PC-9 (cell line): ENCODE measurements at regions not wholly inside any gene's neighbourhood (a gene's known extent, or its start where the extent isn't known, plus 50 kb on each side); places are given as distances from the start of the nearest gene placed in this dataset.

ENCODE experiments used
- BruUV-seq: library from RNA; stranded (reverse); fragments of 400-500 nt; replicated peaks from 2 replicates; lab custom pipeline; 2021; lab: Mats Ljungman, UMichigan
- CTCF ChIA-PET: fragments of 300-600 bp; sonication (Branson Sonifier 250); formaldehyde crosslinking; loops from one replicate; lab custom pipeline; 2022; ENCODE audit warnings: antibody characterized with exemption; lab: Charles Lee
- POLR2A ChIA-PET: fragments of 300-600 bp; sonication (Branson Sonifier 250); formaldehyde crosslinking; loops from one replicate; lab custom pipeline; 2022; ENCODE audit warnings: antibody characterized with exemption; ENCODE audit not compliant: unreplicated experiment; lab: Charles Lee
- DNase-seq, 2 experiments: peaks; one replicate each; pipeline versions ENCODE4 v3.0.0 to v3.0.0-alpha.2; 2015 to 2022; ENCODE audit warnings: mixed read lengths in 1 of 2
- H2AFZ ChIP-seq: fragments of 200-600 bp; sonication (generic); 2 replicates; pipeline ENCODE4 v1.8.1; 2017; ENCODE audit warnings: antibody characterized with exemption
- H3F3A ChIP-seq: fragments of 200-600 bp; sonication (generic); 2 replicates; pipeline ENCODE4 v1.8.1; 2017; ENCODE audit warnings: antibody characterized with exemption, mild to moderate bottlenecking, low read depth; ENCODE audit not compliant: insufficient read depth
- H3K27ac ChIP-seq: fragments of 200-600 bp; sonication (generic); 2 replicates; pipeline ENCODE4 v1.6.1; 2016; ENCODE audit warnings: mixed run types
- H3K27me3 ChIP-seq: fragments of 200-600 bp; sonication (generic); 2 replicates; pipeline ENCODE4 v1.6.1; 2016; ENCODE audit warnings: low read depth, mixed run types; ENCODE audit not compliant: insufficient read depth
- H3K36me3 ChIP-seq: fragments of 200-600 bp; sonication (generic); 2 replicates; pipeline ENCODE4 v1.6.1; 2016; ENCODE audit warnings: low read depth, mixed run types
- H3K4me1 ChIP-seq: fragments of 200-600 bp; sonication (generic); replicated peaks from 2 replicates; pipeline ENCODE4 v1.6.1; 2016; ENCODE audit warnings: mixed run types; ENCODE audit not compliant: insufficient read depth
- H3K4me2 ChIP-seq: fragments of 200-600 bp; sonication (generic); 2 replicates; pipeline ENCODE4 v1.6.1; 2017; ENCODE audit warnings: mixed run types
- H3K4me3 ChIP-seq: fragments of 200-600 bp; sonication (generic); 2 replicates; pipeline ENCODE4 v1.6.1; 2016; ENCODE audit warnings: mixed run types
- H3K79me2 ChIP-seq: fragments of 200-600 bp; sonication (generic); 2 replicates; pipeline ENCODE4 v1.6.1; 2017; ENCODE audit warnings: low read depth, mixed run types
- H3K9me2 ChIP-seq: fragments of 200-600 bp; sonication (generic); 2 replicates; pipeline ENCODE4 v1.8.1; 2017; ENCODE audit warnings: mild to moderate bottlenecking; ENCODE audit not compliant: insufficient read depth
- H3K9me3 ChIP-seq: fragments of 200-600 bp; sonication (generic); 2 replicates; pipeline ENCODE4 v1.8.1; 2016; ENCODE audit warnings: low read depth; ENCODE audit not compliant: insufficient read depth
- H4K20me1 ChIP-seq: fragments of 200-600 bp; sonication (generic); 2 replicates; pipeline ENCODE4 v1.8.1; 2017; ENCODE audit not compliant: insufficient read depth
- CTCF ChIP-seq: fragments of 200-600 bp; sonication (generic); conservative IDR thresholded peaks from 2 replicates; pipeline ENCODE4 v1.6.1; 2017; ENCODE audit warnings: mixed run types, antibody characterized with exemption, mild to moderate bottlenecking, moderate library complexity
- EZH2 ChIP-seq: fragments of 200-600 bp; sonication (generic); IDR thresholded peaks from 2 replicates; pipeline ENCODE4 v1.8.0; 2017; ENCODE audit warnings: antibody characterized with exemption, low read depth
- intact Hi-C: fragments of 100-400 bp; cut with micrococcal nuclease; formaldehyde crosslinking; loops from one replicate; pipeline ENCODE4 v1.10.0; 2022; ENCODE audit not compliant: unreplicated experiment

- no TSS peak for BruUV-seq
- no peak for DNase-seq
- H3K4me3 ChIP-seq = no peak overlapping the region
- H3K9me2 ChIP-seq = no peaks in the 10 kb centered on the region
- ChIA-PET CTCF (no interaction called here), POLR2A (no interaction called here)
- H3K36me3 ChIP-seq = no peaks in the 10 kb centered on the region
- H3K9me3 ChIP-seq = no peaks in the 10 kb centered on the region
- peaks cover 26% of the 10 kb centered on the region for H3K4me1 ChIP-seq
- no peaks in the 10 kb centered on the region for H3K27me3 ChIP-seq
- intact Hi-C loops = no loop called here
- no peak overlapping the region for H3K27ac ChIP-seq
- no peaks in the 10 kb centered on the region for H4K20me1 ChIP-seq
- H2AFZ ChIP-seq = no peak overlapping the region
- H3K4me2 ChIP-seq = no peak overlapping the region
- no peaks in the 10 kb centered on the region for H3K79me2 ChIP-seq
- peaks cover 17% of the 10 kb centered on the region for H3F3A ChIP-seq
- TF ChIP-seq EZH2 (no peak), CTCF (no peak)
Observed at GRCh38 chr15:66925721-66926120, 139.7 kb upstream of the SMAD3 start.

GRCh38 chr15:66927201-66928077 lies 138.0 kb upstream of the SMAD3 start:
- H3K27me3 ChIP-seq = no peaks in the 10 kb centered on the region
- H3K36me3 ChIP-seq = no peaks in the 10 kb centered on the region
- no peak overlapping the region for H3K4me3 ChIP-seq
- TF ChIP-seq EZH2 (no peak), CTCF (no peak)
- H4K20me1 ChIP-seq = no peaks in the 10 kb centered on the region
- POLR2A ChIA-PET = no interaction called here
- no peak overlapping the region for H3K4me2 ChIP-seq
- intact Hi-C loops = no loop called here
- CTCF ChIA-PET = interaction anchor here (0.6 kb wide), 1 partner anchor 309 kb away, joined by 4 read pairs; no protein-coding TSS in a partner anchor
- peaks cover 34% of the 10 kb centered on the region for H3F3A ChIP-seq
- no peak overlapping the region for H3K27ac ChIP-seq
- no peak for DNase-seq
- H3K4me1 ChIP-seq = peaks cover 43% of the 10 kb centered on the region
- no peaks in the 10 kb centered on the region for H3K9me3 ChIP-seq
- no peaks in the 10 kb centered on the region for H3K79me2 ChIP-seq
- no peak overlapping the region for H2AFZ ChIP-seq
- H3K9me2 ChIP-seq = no peaks in the 10 kb centered on the region
- no TSS peak for BruUV-seq

- Histone ChIP-seq H3K27ac (no peak overlapping the region), H3K36me3 (no peaks in the 10 kb centered on the region), H3K4me2 (no peak overlapping the region), H3K4me1 (peaks cover 49% of the 10 kb centered on the region), H4K20me1 (no peaks in the 10 kb centered on the region), H3K27me3 (no peaks in the 10 kb centered on the region), H3K9me3 (no peaks in the 10 kb centered on the region), H3K9me2 (no peaks in the 10 kb centered on the region), H2AFZ (no peak overlapping the region), H3K79me2 (no peaks in the 10 kb centered on the region), H3F3A (peaks cover 41% of the 10 kb centered on the region), H3K4me3 (no peak overlapping the region)
- POLR2A ChIA-PET = no interaction called here
- TF ChIP-seq EZH2 = no peak
- CTCF ChIA-PET = no interaction called here
- intact Hi-C loops = no loop called here
- no peak for DNase-seq
- BruUV-seq = no TSS peak
Observed at GRCh38 chr15:66928101-66928500, 137.3 kb upstream of the SMAD3 start.
